NK-92 treated with Interleukin-12 subunit alpha and Interleukin-12 subunit beta, amount 100 ng/mL, for 24 hours (cell line): ENCODE measurements at regions not wholly inside any gene's neighbourhood (a gene's known extent, or its start where the extent isn't known, plus 50 kb on each side); places are given as distances from the start of the nearest gene placed in this dataset.
"Not testable (repeated sequence)": the region's sequence is repeated elsewhere in the genome, so short reads cannot be mapped to it uniquely, and the experiment has no call there.

Experiments used
- DNase-seq: peaks from one replicate; lab custom pipeline; 2025; lab: John Stamatoyannopoulos, UW

- DNase-seq, result not testable (repeated sequence)
Measured at GRCh38 chr17:27095821-27096220, 198.1 kb upstream of the WSB1 start.

GRCh38 chr17:27099266-27099665 lies 194.6 kb upstream of the WSB1 start:
- not testable (repeated sequence) for DNase-seq

- not testable (repeated sequence) for DNase-seq
Measured at GRCh38 chr17:27104605-27105221, 189.2 kb upstream of the WSB1 start.

- DNase-seq, result no peak
Measured at GRCh38 chr17:27105636-27106035, 188.3 kb upstream of the WSB1 start.

DNA sequence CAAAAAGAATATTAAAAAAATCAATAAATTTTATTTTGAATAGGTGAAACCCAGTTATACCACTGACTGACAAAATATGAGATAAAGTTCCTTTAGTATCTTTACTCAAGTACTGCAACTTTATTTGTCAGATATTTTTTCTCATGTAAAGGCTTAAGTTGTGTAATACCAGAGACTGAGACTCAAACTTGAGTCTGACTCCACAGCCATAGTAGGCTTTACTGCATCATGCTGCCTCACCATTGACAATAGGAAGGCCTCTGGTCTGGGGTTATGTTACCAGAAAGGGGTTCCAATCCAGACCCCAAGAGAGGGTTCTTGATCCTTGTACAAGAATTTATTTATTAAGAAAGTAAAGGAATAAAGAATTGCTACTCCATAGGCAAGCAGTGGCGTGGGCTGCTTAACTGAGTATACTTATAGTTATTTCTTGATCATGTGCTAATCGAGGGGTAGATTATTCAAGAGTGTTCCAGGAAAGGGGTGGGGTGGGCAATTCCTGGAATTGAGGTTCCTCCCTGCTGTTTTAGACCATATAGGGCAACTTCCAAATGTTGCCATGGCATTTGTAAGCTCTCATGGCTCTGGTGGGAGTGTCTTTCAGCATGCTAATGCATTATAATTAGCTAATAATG lies 187.4 kb upstream of the WSB1 start:
- no peak for DNase-seq

DNA sequence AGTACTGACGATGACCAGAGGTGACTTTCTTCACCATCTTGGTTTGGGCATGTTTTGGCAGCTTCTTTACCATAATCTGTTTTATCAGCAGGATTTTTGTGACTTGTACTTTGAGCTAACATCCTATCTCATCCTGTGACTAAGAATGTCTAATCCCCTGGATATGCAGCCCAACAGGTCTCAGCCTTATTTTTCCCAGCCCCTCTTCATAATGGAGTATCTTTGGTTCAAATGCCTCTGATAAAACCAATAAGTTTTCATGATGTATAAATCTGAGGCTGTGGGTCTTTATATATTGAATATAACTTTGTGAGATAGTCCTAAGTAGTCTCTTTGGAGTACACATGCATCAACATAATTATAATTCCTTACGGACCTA lies 186.9 kb upstream of the WSB1 start:
- DNase-seq, result no peak

DNA sequence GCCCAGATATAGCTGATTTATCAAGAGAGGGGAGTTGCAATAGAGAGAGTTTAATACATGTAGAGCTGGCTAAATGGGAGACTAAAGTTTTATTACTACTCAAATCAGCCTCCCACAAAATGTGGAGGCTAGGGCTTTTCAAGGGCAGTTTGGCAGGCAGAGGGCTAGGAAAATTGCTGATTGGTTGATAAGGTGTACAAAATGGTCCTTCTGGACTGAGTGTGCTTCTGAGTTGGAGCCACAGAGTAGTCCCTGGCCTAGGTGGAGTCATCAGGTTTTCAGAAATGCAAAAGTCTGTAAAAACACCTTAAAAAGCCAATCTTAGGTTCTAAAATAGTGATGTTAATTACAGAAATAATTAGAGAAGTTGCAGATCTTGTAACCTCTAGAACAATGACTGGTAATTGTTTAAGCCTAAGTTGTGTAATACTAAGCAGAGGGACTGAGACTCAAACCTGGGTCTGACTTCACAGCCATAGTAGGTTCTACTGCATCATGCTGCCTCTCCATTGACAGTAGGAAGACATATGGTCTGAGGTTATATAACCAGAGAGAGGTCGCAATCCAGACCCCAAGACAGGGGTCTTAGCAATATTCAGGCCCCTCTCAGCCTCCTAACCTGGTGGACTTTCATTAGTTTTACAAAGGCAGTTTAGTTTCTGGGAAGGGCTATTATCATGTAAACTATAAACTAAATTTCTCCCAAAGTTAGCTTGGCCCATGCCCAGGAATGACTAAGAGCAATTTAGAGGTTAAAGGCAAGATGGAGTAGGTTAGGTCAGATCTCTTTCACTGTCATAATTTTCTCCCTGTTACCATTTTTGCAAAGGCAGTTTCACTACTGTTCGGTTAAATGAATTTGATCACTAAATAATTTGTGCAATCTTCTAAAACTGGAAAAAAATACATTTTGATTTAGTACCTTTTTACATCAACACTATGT lies 186.3 kb upstream of the WSB1 start:
- DNase-seq, result not testable (repeated sequence)

DNA sequence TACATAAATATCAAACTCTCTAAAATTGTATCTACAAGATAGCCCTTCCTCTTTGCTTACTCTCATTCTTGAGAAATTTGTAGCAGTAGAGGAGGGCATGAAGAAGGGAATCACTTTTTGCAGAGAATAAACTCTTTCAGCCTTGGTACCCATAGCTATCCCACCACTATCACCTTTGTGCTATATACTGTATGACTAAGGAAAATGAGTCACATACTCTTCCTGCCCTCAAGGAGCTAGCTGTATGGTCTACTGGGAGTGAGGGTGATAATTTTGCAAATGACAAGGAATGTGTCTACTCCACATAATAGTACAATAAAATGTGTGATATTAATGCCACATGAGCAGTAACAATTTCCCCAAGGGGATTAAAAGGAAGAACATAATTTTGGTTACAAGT lies 184.6 kb upstream of the WSB1 start:
- DNase-seq, result no peak

- no peak for DNase-seq
Measured at GRCh38 chr17:27153005-27153404, 140.9 kb upstream of the WSB1 start.

GRCh38 chr17:27155866-27156265 lies 138.0 kb upstream of the WSB1 start:
- DNase-seq, result no peak

DNA sequence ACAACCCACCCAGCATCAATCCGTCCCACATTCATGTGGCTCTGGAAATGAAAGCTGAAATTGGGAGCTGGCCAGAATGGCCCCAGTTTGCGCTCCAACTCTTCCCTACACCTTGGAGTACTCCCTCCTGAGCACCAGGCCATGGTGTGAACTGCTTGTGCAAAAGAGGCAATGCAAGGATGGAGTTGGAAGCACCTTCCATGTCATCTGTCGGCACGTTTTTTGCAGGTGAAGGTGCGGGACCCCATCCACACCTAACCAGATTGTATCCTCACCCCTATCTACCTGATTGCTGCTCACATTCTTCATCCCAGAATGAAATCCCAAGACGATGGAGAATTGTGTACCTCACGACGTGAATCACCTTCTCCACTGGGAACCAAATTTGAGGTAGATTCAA lies 136.6 kb upstream of the WSB1 start:
- no peak for DNase-seq

GRCh38 chr17:27157898-27158297 lies 136.0 kb upstream of the WSB1 start:
- DNase-seq, result no peak

GRCh38 chr17:27158382-27158781 lies 135.5 kb upstream of the WSB1 start:
- DNase-seq, result no peak

- no peak for DNase-seq
Measured at GRCh38 chr17:27180322-27180721, 113.6 kb upstream of the WSB1 start.

- not testable (repeated sequence) for DNase-seq
Measured at GRCh38 chr17:27181379-27181925, 112.5 kb upstream of the WSB1 start.

DNA sequence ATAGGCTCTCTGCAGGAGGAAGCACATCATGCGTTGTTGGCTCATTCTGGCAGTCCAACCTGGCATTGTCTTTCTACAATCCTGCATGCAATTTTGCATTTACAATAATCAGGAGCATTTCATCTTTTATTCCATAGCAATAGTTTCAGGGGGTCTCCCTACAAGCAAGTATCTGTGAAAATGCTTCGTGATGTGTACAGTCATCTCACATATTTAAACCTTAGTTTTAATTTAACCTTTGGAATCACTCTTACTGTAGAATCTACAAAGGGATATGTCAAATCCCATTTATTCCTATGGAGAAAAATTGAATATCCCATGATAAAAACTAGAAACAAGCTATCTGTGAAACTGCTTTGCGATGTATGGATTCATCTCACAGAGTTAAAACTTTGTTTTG lies 112.0 kb upstream of the WSB1 start:
- no peak for DNase-seq

GRCh38 chr17:27197505-27197904 lies 96.4 kb upstream of the WSB1 start:
- peak; percentile 6 for DNase-seq

DNA sequence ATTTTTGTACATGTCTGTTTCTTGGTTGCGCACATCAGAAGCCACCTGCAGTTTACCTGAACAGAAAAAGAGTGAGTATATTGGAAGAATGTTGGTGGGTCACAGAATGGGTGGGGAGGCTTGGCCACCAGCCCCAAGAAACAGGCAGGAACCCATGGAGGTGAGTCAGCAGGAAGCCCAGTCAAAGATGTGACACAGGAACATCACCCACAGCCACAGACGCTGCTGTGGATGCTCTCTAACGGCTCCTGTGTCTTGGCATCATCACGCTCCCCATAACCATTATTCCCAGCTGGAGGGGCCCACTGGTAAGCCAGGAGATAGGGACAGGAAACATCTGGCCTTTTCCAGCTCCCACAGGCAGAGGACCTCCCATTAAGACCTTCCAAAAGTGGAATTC lies 94.0 kb upstream of the WSB1 start:
- peak; percentile 28 for DNase-seq

- DNase-seq, result no peak
Measured at GRCh38 chr17:27200476-27200875, 93.4 kb upstream of the WSB1 start.

DNA sequence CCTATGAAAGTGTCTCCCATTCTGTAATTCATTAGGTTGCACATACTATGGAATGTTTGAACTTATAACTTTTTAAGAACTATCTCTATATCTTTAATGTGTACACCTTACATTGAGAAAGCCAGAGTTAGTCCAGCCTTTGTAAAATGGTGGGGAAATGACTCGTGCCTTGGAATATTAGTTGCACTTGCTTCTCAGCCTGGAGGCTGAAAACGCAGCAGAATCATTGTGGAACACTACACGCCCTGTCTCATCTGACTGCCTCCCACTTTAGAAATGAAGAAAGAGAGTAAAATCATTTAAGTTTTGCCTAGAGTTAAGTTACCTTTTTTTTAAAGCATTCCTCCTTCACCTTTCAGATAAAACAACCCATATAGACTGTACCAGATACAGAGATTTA lies 90.7 kb upstream of the WSB1 start:
- DNase-seq, result no peak

DNA sequence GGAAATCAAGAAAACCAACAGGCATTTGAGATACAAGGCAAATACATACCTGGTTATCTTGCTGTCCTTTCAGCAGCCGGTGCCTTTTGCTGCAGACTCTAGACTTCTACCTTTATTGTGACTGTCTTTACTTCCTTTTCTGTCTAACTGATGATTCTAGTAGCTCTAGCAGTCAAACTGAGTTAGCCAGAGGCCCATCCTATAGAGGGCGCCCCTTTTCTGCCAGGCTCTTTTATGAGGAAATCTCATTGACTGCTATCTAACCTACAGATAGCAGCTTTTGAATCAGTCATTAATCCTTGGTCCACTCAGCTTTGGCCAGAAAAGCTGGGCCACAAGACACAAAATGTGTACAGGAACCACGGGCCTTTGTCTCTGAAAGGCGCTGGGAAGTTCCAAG lies 87.5 kb upstream of the WSB1 start:
- DNase-seq, result no peak

DNA sequence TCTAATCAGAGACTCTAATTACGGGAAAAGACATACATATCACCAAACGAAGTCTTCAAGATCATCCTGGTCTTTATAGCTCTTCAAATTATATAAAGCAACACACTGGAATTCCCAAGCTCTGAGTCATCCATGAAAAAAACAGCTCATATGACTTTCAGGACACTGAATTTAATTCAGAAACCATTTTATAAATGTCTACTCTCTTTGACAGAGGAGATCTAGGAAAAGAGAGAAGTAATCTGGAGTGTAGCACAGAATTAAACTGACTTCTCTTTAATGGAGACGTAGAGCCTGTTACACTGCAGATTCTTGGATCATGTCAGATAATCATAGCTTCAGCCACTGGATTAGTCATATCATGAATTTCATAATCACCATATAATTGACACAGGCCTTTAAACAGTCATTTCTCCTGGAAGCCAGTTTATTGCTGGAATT lies 86.8 kb upstream of the WSB1 start:
- no peak for DNase-seq

DNA sequence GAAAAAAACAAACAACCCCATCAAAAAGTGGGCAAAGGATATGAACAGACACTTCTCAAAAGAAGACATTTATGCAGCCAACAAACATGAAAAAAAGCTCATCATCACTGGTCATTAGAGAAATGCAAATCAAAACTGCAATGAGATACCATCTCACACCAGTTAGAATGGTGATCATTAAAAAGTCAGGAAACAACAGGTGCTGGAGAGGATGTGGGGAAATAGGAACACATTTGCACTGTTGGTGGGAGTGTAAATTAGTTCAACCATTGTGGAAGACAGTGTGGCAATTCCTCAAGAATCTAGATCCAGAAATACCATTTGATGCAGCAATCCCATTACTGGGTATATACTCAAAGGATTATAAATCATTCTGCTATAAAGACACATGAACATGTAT lies 85.5 kb upstream of the WSB1 start:
- not testable (repeated sequence) for DNase-seq
